ENCODE measurements at regions not wholly inside any gene's neighbourhood (a gene's known extent, or its start where the extent isn't known, plus 50 kb on each side); places are given as distances from the start of the nearest gene placed in this dataset.

DNA sequence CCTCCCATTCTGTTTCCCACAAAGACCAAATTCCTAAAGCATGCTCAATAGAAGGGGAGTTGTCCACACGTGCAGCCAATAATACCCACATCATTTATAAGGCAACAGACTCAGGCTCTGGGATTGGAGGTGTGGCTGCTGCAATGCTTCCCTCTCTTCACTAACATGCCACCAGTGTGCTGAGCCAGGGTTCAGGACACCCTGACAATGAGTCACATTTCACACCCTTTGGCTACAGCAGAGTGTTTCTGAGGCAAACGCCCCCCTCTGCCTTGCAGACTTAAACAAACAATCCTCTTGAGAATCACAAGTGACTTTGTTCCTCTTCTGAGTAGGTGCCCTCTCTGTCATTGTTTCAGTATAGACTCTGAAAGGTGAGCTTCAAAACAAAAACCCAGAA, 189.3 kb upstream of the TLE4 start:
- TF ChIP-seq, protein P1, sequence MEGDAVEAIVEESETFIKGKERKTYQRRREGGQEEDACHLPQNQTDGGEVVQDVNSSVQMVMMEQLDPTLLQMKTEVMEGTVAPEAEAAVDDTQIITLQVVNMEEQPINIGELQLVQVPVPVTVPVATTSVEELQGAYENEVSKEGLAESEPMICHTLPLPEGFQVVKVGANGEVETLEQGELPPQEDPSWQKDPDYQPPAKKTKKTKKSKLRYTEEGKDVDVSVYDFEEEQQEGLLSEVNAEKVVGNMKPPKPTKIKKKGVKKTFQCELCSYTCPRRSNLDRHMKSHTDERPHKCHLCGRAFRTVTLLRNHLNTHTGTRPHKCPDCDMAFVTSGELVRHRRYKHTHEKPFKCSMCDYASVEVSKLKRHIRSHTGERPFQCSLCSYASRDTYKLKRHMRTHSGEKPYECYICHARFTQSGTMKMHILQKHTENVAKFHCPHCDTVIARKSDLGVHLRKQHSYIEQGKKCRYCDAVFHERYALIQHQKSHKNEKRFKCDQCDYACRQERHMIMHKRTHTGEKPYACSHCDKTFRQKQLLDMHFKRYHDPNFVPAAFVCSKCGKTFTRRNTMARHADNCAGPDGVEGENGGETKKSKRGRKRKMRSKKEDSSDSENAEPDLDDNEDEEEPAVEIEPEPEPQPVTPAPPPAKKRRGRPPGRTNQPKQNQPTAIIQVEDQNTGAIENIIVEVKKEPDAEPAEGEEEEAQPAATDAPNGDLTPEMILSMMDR (IDR thresholded peaks at IDR 0.05): no peak
- TF ChIP-seq EP300 (IDR thresholded peaks at IDR 0.05) (no peak), POLR2A (IDR thresholded peaks at IDR 0.05) (no peak)
